ENCODE measurements at regions not wholly inside any gene's neighbourhood (a gene's known extent, or its start where the extent isn't known, plus 50 kb on each side); places are given as distances from the start of the nearest gene placed in this dataset.

DNA sequence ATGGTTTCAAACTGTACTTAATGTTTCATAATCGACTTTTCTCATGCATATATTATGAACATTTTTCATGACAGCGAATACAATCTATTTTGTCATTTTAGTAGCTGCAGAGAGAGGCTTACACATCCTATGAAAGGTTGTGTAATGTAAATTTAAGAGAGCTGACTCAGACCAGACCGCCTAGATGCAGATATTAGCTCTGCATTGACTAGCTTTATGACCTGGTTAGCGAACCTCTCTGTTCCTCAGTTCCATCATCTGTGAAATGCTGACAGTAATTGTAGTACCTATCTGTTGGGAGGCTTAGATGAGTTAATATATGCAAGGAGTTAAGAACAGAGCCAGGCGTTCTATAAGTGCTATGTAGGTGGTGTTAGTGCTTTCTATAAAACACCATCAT, 116.2 kb upstream of the RASGRP1 start:
- in situ Hi-C loops (cut with HindIII; ENCODE audit: low sequenced_read_pairs), result no loop called here
- H3K4me3 ChIP-seq (ENCODE audit: low read depth, low read length), result no peak overlapping the region
- no peak for DNase-seq (ENCODE audit: low read depth, low spot score)
- TF ChIP-seq, protein P1, sequence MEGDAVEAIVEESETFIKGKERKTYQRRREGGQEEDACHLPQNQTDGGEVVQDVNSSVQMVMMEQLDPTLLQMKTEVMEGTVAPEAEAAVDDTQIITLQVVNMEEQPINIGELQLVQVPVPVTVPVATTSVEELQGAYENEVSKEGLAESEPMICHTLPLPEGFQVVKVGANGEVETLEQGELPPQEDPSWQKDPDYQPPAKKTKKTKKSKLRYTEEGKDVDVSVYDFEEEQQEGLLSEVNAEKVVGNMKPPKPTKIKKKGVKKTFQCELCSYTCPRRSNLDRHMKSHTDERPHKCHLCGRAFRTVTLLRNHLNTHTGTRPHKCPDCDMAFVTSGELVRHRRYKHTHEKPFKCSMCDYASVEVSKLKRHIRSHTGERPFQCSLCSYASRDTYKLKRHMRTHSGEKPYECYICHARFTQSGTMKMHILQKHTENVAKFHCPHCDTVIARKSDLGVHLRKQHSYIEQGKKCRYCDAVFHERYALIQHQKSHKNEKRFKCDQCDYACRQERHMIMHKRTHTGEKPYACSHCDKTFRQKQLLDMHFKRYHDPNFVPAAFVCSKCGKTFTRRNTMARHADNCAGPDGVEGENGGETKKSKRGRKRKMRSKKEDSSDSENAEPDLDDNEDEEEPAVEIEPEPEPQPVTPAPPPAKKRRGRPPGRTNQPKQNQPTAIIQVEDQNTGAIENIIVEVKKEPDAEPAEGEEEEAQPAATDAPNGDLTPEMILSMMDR (IDR thresholded peaks at IDR 0.05; ENCODE audit: low read depth, low read length), result no peak

DNA sequence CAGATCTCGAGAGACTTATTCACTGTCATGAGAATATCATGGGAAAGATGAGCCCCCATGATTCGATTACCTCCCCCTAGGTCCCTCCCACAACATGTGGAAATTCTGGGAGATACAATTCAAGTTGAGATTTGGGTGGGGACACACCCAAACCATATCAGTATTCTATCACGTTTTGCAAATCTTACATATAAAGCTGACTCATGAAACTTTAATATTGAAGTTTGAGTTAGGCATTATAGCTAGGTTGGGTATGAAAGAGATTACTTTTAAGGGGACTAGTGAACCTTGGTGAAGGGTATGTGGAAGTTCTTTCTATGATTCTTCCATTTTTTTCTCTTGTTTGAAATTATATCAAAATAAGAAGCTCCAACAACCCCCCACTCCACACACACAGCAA, 117.7 kb upstream of the RASGRP1 start:
- no peak for DNase-seq (ENCODE audit: low read depth, low spot score)
- no peak overlapping the region for H3K4me3 ChIP-seq (ENCODE audit: low read depth, low read length)
- in situ Hi-C loops (cut with HindIII; ENCODE audit: low sequenced_read_pairs), result no loop called here
- TF ChIP-seq, protein P1 (IDR thresholded peaks at IDR 0.05; ENCODE audit: low read depth, low read length), result no peak

DNA sequence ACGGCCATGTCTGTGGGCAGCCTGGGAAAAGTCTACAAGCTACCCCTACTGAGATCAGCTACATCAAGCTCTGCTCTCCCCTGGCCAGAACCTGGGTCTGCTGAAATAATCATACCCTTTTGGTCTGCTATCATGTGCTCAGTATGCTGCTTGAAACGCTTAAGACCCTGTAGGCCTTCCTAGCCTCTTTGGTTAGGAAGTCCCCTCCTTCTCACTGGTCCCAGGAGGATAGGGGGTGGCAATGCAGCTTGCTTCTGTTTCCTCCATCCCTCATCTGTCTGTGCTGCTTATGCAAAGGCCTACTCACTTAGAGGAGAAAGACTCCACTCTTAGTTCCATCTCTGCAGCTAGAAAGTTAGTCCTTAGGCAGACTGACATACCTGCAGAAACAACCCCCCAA, 118.2 kb upstream of the RASGRP1 start:
- in situ Hi-C loops (cut with HindIII; ENCODE audit: low sequenced_read_pairs), result no loop called here
- no peak for DNase-seq (ENCODE audit: low read depth, low spot score)
- TF ChIP-seq, protein P1 (IDR thresholded peaks at IDR 0.05; ENCODE audit: low read depth, low read length), result no peak
- no peak overlapping the region for H3K4me3 ChIP-seq (ENCODE audit: low read depth, low read length)

DNA sequence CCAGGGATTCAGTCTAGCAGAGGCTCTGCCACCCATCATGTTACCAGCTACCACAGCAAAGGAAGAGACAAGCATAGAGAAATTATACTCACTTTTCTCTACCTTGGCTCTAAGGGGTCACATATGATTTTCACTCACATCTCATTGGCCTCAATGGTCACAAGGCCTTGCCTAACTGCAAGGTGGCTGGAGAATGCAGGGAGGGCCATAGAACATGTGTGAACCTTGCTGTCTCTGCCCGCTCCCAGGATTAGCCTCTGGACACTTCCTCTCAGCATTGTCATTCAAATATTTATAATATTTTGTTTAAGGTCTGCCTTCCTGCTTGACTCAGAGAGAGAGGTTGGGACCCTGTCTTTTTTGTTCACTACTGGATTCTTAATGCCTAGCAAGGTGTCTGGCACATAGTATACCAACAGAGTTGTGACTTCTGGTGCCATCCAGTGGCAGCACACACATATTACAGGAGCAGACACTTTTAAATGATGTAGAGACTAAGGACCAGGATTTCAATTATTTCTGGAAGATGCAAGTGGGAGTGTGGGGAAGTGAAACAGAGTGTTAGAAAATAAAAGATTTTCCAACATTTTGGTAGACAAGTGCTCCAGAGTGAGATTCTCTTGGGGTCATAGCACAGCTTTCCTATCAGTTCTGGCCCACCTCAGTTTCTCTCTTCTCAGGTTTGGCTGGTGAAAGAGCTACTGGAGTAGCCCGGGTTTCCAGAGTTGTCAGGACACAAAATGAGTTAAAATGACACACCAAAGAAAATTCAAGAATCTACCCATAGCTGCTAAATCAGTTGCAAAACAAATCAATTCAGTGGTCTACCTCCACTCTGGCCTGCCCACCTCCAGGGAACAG, 119.0 kb upstream of the RASGRP1 start:
- TF ChIP-seq, protein P1 (IDR thresholded peaks at IDR 0.05; ENCODE audit: low read depth, low read length), result peak; percentile 72
- peak; percentile 44 for DNase-seq (ENCODE audit: low read depth, low spot score)
- in situ Hi-C loops (cut with HindIII; ENCODE audit: low sequenced_read_pairs), result no loop called here
- H3K4me3 ChIP-seq (ENCODE audit: low read depth, low read length), result no peak overlapping the region

DNA sequence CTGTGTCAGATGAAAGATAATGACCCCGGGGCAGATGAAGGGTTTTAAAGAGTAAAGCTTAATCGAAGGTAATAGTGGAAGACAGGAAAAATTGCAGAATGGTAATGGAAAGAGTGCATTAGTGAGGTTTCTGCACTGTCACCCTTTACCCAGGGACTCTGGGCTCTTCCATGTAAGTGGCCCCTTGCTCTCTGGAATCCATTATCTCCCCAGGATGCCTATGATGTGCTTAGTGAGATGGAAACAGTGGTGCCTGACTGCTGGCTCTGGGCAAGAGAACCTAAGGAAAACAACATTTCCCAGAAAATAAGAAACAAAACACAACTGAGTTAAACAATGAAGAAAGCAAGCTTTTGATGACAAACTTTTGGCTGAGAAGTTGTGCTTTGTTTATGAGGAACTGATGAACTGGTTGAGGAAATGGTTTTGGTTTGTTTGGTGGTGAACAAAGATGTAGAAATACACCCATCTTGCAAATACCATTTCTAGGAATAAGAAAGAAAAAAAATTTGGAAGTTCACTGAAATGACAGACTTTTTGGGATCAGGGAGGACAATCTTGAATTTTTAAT, 119.9 kb upstream of the RASGRP1 start:
- in situ Hi-C loops (cut with HindIII; ENCODE audit: low sequenced_read_pairs), result no loop called here

DNA sequence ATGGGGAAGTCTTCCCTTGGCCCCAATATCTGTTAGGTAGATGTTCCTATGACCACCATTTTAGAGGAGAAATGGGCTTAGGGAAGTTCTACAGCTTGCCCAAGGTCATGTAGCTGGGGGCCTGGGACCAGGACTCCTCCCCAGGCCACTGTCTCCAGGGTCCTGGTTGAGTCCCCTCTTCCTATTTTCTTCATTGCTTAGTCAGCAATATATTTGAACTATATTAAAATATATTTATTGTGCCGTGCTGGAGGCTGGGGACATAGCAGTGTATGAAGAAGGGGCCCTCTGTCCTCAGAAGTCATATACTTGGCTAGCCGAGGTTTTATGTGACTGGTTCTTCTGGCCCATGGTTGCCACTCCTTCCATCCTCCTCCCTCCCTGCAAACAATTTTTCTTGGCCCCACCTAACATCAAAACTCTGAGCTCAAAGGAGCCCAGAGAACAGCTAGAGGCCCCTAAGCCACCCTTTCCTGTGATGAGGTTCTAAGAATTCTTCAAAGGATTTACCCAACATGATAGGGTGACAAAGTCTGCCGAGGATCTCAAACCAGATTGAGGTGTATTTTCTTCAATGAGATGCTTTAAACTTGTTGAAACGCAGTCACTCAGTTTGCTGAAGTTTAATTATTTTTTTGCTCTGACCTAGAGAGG, 121.2 kb upstream of the RASGRP1 start:
- DNase-seq (ENCODE audit: low read depth, low spot score), result no peak
- in situ Hi-C loops (cut with HindIII; ENCODE audit: low sequenced_read_pairs), result no loop called here
- H3K4me3 ChIP-seq (ENCODE audit: low read depth, low read length), result no peak overlapping the region
- TF ChIP-seq, protein P1 (IDR thresholded peaks at IDR 0.05; ENCODE audit: low read depth, low read length), result no peak

More for the DNA sequence above, 119.9 kb upstream of the RASGRP1 start:
- TF ChIP-seq, protein P1 (IDR thresholded peaks at IDR 0.05; ENCODE audit: low read depth, low read length), result no peak
- H3K4me3 ChIP-seq (ENCODE audit: low read depth, low read length), result no peak overlapping the region
- DNase-seq (ENCODE audit: low read depth, low spot score), result no peak

Measured in astrocyte of the spinal cord (primary cell).